Spleen (tissue), 7 donors: ENCODE measurements at regions not wholly inside any gene's neighbourhood (a gene's known extent, or its start where the extent isn't known, plus 50 kb on each side); places are given as distances from the start of the nearest gene placed in this dataset.

Experiments
- POLR2A ChIP-seq, 3 donors: fragments of 450-650 bp; IDR thresholded peaks; one replicate each; pipeline ENCODE4 v1.5.1; 2017; ENCODE audit warnings: antibody characterized with exemption in 3 of 3, mild to moderate bottlenecking in 1 of 3
- TF ChIP-seq, protein P1 (sequence below), 11 experiments: fragments of 200-600 bp in 7 of 11; fragments of 450-650 bp in 4 of 11; sonication (generic) in 4 of 11; IDR thresholded peaks in 8 of 11; conservative IDR thresholded peaks in 3 of 11; 1 replicate in 7 of 11; 2 replicates in 4 of 11; pipeline versions ENCODE4 v1.4.0 to v1.8.0; 2016 to 2021; ENCODE audit warnings: antibody characterized with exemption in 11 of 11, inconsistent platforms in 4 of 11, mild to moderate bottlenecking in 1 of 11
- donor health status: DM: no; HTN: no; CAD: no; lungs with moderate emphysema.
- donor health status: DM: no; HTN: no; CAD: no.
- donor health status: DM: no; HTN: no; CAD: no.

DNA sequence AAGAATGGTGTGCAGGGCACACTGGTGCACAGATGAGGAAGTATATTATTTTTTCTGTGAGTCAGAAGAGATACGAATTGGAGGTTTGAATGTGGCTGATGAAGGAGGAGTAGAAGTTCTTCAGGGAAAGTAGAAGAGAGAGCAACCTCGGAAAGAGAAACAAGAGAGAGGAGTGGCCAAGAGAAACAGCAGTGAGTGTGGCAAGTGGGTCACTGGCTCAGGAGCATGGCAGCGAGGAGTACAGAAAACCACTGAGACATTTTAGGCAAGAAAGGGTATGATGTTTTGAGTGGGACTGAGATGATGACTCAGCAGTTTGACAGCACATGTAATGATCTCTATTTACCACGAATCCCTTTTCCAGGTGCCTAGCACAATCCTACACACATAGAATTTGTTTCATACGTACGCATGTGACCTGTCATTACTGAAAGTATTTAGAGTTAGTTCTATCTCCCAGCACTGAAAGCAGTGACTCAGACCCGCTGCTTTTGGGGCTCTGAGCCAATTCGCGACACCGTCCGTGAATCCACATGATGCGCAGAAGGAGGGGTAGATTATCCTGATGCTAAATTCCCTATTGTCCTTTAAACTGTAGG lies 915.4 kb downstream of the DCDC2C start:
- TF ChIP-seq, protein P1, sequence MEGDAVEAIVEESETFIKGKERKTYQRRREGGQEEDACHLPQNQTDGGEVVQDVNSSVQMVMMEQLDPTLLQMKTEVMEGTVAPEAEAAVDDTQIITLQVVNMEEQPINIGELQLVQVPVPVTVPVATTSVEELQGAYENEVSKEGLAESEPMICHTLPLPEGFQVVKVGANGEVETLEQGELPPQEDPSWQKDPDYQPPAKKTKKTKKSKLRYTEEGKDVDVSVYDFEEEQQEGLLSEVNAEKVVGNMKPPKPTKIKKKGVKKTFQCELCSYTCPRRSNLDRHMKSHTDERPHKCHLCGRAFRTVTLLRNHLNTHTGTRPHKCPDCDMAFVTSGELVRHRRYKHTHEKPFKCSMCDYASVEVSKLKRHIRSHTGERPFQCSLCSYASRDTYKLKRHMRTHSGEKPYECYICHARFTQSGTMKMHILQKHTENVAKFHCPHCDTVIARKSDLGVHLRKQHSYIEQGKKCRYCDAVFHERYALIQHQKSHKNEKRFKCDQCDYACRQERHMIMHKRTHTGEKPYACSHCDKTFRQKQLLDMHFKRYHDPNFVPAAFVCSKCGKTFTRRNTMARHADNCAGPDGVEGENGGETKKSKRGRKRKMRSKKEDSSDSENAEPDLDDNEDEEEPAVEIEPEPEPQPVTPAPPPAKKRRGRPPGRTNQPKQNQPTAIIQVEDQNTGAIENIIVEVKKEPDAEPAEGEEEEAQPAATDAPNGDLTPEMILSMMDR (IDR thresholded peaks at IDR 0.05 in 8 of 11, conservative IDR thresholded peaks at IDR 0.05 in 3 of 11) = no peak
- no peak for TF ChIP-seq POLR2A (IDR thresholded peaks at IDR 0.05)
